ENCODE measurements at regions not wholly inside any gene's neighbourhood (a gene's known extent, or its start where the extent isn't known, plus 50 kb on each side); places are given as distances from the start of the nearest gene placed in this dataset.

DNA sequence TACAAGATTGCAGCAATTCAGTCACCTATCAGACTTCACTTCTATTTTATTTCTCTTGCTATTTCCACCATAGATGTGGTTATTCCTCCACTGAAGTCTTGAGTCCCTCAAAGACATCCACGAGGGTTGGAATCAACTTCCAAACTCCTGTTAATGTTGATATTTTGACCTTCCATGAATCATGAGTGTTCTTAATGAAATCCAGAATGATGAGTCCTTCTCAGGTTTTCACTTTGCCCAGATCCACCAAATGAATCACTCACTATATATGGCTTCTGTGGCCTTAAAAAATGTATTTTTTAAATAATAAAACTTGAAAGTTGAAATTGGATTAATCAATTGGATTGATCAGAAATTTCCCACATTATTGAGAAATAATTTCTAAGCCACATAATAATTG is 1821.0 kb downstream of the EFNA5 start:
- DNase-seq, result no peak

DNA sequence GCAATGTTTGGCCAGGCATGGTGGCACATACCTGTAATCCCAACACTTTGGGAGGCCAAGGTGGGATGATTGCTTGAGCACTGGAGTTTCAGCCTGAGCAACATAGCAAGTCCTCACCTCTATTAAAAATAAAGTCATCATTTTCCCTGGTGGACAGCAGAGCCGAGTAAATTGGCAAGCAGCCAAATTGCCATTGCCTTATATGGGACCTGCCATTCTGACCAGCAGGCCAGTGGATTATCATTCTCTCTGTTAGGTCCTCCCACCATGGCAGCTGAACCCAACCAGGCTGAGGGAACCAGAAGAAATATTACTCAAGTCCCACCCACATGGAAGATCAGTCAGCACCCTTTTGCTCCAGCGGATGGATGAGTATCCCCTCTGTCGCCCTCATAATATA is 1829.9 kb downstream of the EFNA5 start:
- DNase-seq, result no peak

DNA sequence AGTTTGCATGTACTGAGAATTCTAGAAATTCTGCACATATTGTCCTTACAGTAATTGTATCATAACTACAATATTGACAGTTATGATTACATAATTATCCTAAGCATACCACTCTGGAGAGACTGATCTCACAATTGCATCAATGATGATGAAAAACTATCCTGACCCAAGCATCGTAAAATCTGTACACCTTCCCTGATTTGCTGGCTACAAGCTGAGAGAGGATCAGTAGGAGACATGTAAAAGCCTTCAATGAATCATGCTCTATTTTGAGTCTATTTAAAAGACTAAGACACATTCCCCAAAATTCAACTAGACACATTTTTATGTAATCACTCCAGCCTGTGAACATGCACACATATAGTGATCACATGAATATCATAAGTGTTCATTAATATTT is 1833.8 kb downstream of the EFNA5 start:
- DNase-seq, result no peak

- DNase-seq, result no peak
Observed at GRCh38 chr5:105836268-105836667, 1834.5 kb downstream of the EFNA5 start.

DNA sequence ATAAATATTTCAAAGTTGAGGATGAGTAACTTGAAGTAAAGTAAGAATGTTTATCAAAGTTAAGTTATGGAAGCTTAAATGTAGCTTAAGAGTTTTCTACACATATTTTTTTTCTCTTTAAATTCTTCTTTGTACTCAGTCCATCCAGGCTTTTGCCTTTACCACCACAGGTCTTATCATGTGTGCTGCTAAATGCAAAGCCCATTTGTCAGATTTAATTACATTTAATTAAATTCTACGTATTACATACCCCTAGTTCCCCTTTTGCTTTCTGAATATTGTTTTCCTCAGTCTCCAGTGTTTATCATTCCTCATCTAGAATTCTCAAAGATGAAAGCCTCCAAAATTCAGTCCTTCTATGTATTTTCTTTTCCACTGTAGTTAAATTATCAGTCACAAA is 1841.9 kb downstream of the EFNA5 start:
- DNase-seq, result no peak

DNA sequence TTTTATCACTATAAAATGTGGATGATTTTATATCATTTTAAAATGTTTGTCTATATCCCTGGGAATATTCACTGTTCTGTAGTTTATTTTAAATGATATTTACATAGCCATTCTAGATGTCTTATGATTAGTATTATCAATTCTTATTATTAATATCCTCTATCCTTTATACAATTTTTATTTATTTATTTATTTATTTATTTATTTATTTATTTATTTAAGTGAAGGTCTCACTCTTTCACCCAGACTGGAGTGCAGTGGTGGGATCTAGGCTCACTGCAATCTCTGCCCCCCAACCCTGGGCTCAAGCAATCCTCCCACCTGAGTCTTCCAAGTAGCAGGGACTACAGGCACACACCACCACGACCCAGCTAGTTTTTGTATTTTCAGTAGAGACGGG is 1848.9 kb downstream of the EFNA5 start:
- no peak for DNase-seq

DNA sequence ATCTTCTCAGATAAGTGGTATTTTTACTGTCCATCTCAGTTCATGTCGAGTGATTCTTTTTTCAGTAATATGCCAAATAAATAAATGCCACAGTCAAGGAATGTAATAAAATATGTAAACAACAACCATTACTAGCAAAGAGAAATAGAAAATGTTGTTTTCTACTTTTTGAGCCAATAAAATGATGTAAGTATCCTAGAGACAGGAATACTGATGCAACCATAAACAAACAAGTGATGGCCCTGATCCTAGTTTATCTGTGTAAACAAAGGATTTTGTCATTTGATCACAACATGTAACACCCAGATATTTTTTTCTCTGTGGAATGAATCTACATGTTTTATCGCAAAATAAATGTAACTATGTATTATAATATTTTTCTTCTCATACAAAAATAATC is 1852.8 kb downstream of the EFNA5 start:
- no peak for DNase-seq

DNA sequence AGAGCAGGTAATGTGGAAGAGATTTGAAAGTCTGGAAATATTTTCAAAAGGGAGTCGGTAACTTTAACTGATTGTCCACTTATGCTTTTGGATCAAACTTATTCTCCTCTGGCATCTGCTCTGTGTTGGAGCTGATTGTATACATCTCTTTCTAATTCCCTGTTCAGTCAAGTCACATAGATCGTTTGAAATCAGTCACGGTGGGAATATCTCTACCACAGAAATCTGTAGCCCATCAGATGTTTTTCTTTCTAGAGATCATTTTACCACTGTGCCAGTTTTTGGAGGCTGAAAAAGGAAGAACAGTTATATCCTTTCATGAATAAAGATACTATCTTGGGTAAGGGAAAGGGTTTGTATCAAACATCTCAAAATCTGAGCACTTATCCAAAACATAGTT is 1853.3 kb downstream of the EFNA5 start:
- DNase-seq, result no peak

GRCh38 chr5:105816961-105817360 is 1853.8 kb downstream of the EFNA5 start:
- no peak for DNase-seq

- no peak for DNase-seq
Observed at GRCh38 chr5:105812304-105812703, 1858.4 kb downstream of the EFNA5 start.

- DNase-seq, result no peak
Observed at GRCh38 chr5:105807951-105808350, 1862.8 kb downstream of the EFNA5 start.

DNA sequence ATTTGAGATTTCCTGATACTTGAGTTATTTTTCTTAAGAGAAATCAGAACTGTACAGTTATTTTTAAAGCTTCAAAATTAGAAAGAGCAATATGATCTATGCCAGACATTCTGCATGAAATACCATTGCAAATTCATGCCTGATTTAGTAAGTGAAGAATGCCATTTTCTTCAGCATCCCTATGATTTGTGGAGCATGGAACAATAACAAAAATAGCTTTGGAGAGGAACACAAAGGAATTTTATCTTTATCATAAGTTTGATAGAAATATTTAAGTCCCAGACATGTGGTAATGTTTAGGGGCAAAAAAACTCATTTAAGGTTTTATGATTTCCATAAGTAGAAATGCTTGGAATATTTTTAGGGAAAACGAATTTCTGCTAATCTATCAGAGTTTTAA is 1863.4 kb downstream of the EFNA5 start:
- DNase-seq, result no peak

GRCh38 chr5:105806596-105806995 is 1864.1 kb downstream of the EFNA5 start:
- DNase-seq, result no peak

DNA sequence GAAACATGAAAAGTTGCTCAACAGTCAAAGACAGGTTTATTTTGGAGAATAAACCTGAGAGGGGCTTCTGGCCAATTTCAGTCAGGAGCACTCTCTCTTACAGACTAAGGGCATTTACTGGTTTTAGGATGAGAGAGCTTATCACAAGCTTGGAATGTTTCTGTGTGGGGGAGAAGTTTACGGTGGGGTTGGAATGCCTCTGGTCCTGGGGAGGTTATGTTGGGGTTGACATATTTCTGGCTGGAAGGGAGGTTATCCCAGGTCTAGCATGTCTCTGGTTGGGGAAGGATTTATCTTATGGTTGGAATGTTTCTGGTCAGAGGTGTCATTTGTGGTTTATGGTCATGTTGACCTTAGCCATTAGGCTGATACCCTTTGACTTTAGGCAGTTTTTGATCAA is 1867.3 kb downstream of the EFNA5 start:
- no peak for DNase-seq

DNA sequence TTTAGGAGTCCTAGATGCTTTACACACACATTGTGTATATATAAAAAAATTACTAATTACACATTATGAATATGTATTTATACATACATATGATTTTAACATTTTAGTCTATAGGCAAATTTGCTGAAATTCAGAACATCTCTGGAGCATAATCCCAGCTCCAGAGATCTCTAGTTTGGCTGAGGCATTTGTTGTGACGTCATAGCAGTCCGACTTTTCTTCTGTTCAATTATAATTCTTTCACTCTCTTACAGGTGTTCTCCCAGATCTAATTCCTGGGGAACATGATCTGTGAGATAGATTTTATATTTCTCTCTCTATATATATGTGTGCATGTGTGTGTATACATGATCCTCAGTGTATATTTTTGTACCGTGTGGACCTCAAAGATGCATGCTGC is 1876.2 kb downstream of the EFNA5 start:
- no peak for DNase-seq

GRCh38 chr5:105789246-105789645 is 1881.5 kb downstream of the EFNA5 start:
- DNase-seq, result no peak

- no peak for DNase-seq
Observed at GRCh38 chr5:105783811-105784210, 1886.9 kb downstream of the EFNA5 start.

DNA sequence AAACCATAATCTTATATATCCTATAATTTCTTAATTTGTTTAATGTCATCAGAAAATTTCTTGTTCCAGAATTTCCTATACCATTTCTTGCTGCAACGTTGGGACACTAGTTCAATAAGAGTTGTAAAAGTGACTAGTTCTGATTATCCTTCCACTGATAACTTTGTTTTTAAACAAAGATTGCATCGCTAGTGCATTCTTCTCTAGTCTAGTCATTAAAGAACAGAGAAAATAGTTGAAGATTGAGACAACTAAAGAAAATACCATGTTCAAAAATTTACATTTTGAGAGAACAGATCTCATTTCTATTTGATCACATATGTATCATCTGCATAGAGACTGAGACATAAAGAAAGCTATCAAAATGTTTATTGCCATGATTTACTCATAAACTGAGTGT is 1888.2 kb downstream of the EFNA5 start:
- no peak for DNase-seq

- DNase-seq, result no peak
Observed at GRCh38 chr5:105773241-105773640, 1897.5 kb downstream of the EFNA5 start.

DNA sequence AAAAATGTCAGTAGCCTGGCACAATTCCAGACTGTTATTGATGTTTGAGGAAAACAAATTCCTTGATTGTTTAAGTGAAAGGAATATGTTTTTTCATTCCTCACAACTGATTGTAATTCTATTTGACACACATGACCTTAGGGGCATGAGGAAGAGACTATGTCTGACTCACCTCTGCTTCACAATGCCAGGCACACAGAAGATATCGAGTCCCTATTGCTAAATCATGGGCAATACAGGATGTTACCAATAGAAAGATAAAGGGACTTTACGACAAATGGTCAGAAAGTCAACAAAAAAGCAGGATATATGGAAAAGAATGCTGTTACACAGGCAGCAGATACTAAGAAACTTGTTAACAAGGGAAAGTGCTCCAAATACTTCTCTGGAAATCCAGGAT is 1903.5 kb downstream of the EFNA5 start:
- DNase-seq, result no peak

GRCh38 chr5:105762728-105763127 is 1908.0 kb downstream of the EFNA5 start:
- no peak for DNase-seq

DNA sequence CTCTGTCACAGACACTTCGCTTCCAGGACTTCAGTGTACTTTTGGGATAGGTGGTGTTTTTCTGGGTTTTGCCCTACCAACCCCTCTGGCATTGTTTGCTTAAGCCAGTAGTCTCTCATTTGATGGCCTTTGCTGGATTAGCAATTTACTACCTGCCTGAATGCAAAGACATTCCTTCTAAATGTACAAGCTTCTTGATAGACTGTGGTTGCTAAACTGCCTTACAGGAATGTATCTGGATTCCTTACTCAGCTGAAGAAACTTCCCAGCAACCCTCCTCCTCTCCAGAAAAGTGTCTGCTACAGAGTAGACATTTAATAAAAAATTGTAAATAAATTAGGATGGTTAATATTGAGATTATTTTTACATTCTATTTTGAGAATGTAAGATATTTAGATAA is 1916.7 kb downstream of the EFNA5 start:
- no peak for DNase-seq

GRCh38 chr5:105752801-105753200 is 1917.9 kb downstream of the EFNA5 start:
- no peak for DNase-seq

GRCh38 chr5:105751908-105752307 is 1918.8 kb downstream of the EFNA5 start:
- DNase-seq, result no peak

DNA sequence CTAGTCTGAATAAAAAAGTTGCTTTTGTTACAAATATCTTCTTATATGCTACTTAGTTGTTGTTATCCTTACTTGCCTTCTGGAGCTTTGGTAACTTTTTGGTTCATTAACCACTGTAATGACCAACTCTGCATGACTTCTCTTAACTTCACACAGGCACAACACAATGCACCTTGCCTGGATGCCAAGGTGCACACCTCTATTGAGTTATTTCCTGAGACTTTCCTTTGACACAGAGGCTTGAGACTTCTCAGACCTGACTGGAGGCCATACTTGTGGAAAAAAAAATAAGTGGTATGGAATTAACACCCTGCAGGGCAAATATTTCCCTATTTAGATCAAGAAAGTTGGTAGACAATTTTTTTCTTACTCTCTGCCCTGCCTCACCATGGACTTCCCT is 1925.6 kb downstream of the EFNA5 start:
- no peak for DNase-seq

DNA sequence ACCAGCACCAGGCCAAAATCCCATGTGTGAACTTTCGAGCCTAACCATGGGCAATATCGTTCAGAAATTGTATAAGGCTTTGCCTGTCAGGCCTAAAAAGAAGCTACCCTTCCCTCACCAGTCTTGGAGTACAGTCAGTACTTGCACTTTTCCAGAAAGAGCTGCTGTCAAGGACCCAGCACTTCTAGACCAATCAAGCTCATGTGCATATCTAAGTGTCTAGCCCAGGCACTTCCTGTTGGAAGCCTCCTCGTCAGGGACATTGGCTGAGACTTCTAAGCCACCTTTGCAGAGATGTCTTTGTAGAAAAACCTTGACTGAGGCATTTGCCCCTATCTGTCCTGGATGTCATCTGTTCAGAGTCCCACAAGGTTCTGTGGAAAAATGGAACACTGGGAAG is 1930.5 kb downstream of the EFNA5 start:
- DNase-seq, result no peak

Data from NCI-H187 treated with DMSO at 0.1 percent for 48 hours (cell line).